ENCODE measurements at regions not wholly inside any gene's neighbourhood (a gene's known extent, or its start where the extent isn't known, plus 50 kb on each side); places are given as distances from the start of the nearest gene placed in this dataset.

- DNase-seq = no peak
These were observed 82.3 kb downstream of the MYCN start for GRCh38 chr2:16022548-16023240.

GRCh38 chr2:16021611-16022363 is 81.4 kb downstream of the MYCN start:
- DNase-seq = no peak

GRCh38 chr2:16020389-16021008 is 80.1 kb downstream of the MYCN start:
- no peak for DNase-seq

- DNase-seq = no peak
These were observed 79.4 kb downstream of the MYCN start for GRCh38 chr2:16019617-16020351.

GRCh38 chr2:16019060-16019480 is 78.7 kb downstream of the MYCN start:
- DNase-seq = no peak

- DNase-seq = no peak
These were observed 78.1 kb downstream of the MYCN start for GRCh38 chr2:16018277-16019059.

- no peak for DNase-seq
These were observed 75.9 kb downstream of the MYCN start for GRCh38 chr2:16016282-16016681.

- DNase-seq = no peak
These were observed 75.5 kb downstream of the MYCN start for GRCh38 chr2:16015903-16016265.

- DNase-seq = no peak
These were observed 75.0 kb downstream of the MYCN start for GRCh38 chr2:16015210-16015902.

GRCh38 chr2:16014802-16015201 is 74.5 kb downstream of the MYCN start:
- DNase-seq = no peak

- DNase-seq = no peak
These were observed 73.9 kb downstream of the MYCN start for GRCh38 chr2:16014041-16014787.

- no peak for DNase-seq
These were observed 73.1 kb downstream of the MYCN start for GRCh38 chr2:16013359-16013911.

GRCh38 chr2:16012626-16013358 is 72.4 kb downstream of the MYCN start:
- no peak for DNase-seq

GRCh38 chr2:16012029-16012596 is 71.8 kb downstream of the MYCN start:
- DNase-seq = no peak

GRCh38 chr2:16011621-16011960 is 71.2 kb downstream of the MYCN start:
- no peak for DNase-seq

- DNase-seq = no peak
These were observed 70.7 kb downstream of the MYCN start for GRCh38 chr2:16010951-16011620.

GRCh38 chr2:16010011-16010410 is 69.7 kb downstream of the MYCN start:
- no peak for DNase-seq

- no peak for DNase-seq
These were observed 69.2 kb downstream of the MYCN start for GRCh38 chr2:16009560-16009959.

GRCh38 chr2:16008856-16009255 is 68.5 kb downstream of the MYCN start:
- no peak for DNase-seq

Measured in CD4-positive, alpha-beta T cell treated with Interferon gamma for 1 hour (primary cell).